H9 (cell line): ENCODE measurements at regions not wholly inside any gene's neighbourhood (a gene's known extent, or its start where the extent isn't known, plus 50 kb on each side); places are given as distances from the start of the nearest gene placed in this dataset.

ENCODE experiments used
- DNase-seq: peaks from one replicate; pipeline ENCODE4 v3.0.0-alpha.2; 2017
- H2AFZ ChIP-seq: one replicate; pipeline ENCODE4 v1.6.1; 2013; ENCODE audit warnings: mild to moderate bottlenecking, low read length, control low read depth, moderate library complexity
- H2AK5ac ChIP-seq: 2 replicates; pipeline ENCODE4 v1.6.1; 2013; ENCODE audit warnings: low read length, control low read depth, mixed read lengths; ENCODE audit not compliant: insufficient read length
- H2BK120ac ChIP-seq: one replicate; pipeline ENCODE4 v1.6.1; 2013; ENCODE audit warnings: low read depth, mild to moderate bottlenecking, low read length, control low read depth, inconsistent platforms; ENCODE audit not compliant: poor library complexity, severe bottlenecking
- H2BK12ac ChIP-seq: 2 replicates; pipeline ENCODE4 v1.6.1; 2013; ENCODE audit warnings: low read length, control low read depth, mixed read lengths, low read depth; ENCODE audit not compliant: insufficient read length
- H2BK15ac ChIP-seq: 2 replicates; pipeline ENCODE4 v1.6.1; 2013; ENCODE audit warnings: low read depth, low read length, control low read depth
- H2BK20ac ChIP-seq: one replicate; pipeline ENCODE4 v1.6.1; 2013; ENCODE audit warnings: low read depth, mild to moderate bottlenecking, low read length, control low read depth, inconsistent platforms; ENCODE audit not compliant: poor library complexity, severe bottlenecking
- H2BK5ac ChIP-seq: 2 replicates; pipeline ENCODE4 v1.6.1; 2013; ENCODE audit warnings: low read length, control low read depth, mixed read lengths; ENCODE audit not compliant: insufficient read length
- H3K14ac ChIP-seq: 2 replicates; pipeline ENCODE4 v1.6.1; 2013; ENCODE audit warnings: low read length, control low read depth; ENCODE audit not compliant: insufficient read depth
- H3K18ac ChIP-seq: 2 replicates; pipeline ENCODE4 v1.6.1; 2013; ENCODE audit warnings: low read depth, mild to moderate bottlenecking, mixed read lengths, low read length, control low read depth; ENCODE audit not compliant: insufficient read length
- H3K23ac ChIP-seq: 2 replicates; pipeline ENCODE4 v1.6.1; 2013; ENCODE audit warnings: low read length, control low read depth, mixed read lengths, low read depth; ENCODE audit not compliant: insufficient read length
- H3K23me2 ChIP-seq: 2 replicates; pipeline ENCODE4 v1.6.1; 2013; ENCODE audit warnings: low read depth, mild to moderate bottlenecking, mixed read lengths, low read length, control low read depth; ENCODE audit not compliant: insufficient read length, poor library complexity, severe bottlenecking
- H3K27ac ChIP-seq: 2 replicates; pipeline ENCODE4 v1.5.1; 2013; ENCODE audit warnings: low read length, control low read depth, mixed read lengths, low read depth; ENCODE audit not compliant: insufficient read length
- H3K27me3 ChIP-seq: 2 replicates; pipeline ENCODE4 v1.6.1; 2013; ENCODE audit warnings: low read length, control low read depth, inconsistent platforms; ENCODE audit not compliant: insufficient read depth
- H3K4ac ChIP-seq: 2 replicates; pipeline ENCODE4 v1.6.1; 2013; ENCODE audit warnings: low read depth, mild to moderate bottlenecking, control low read depth, inconsistent platforms, low read length, moderate library complexity
- H3K4me1 ChIP-seq: 2 replicates; pipeline ENCODE4 v1.6.1; 2013; ENCODE audit warnings: low read length, control low read depth, inconsistent platforms; ENCODE audit not compliant: insufficient read depth
- H3K4me2 ChIP-seq: 2 replicates; pipeline ENCODE4 v1.6.1; 2013; ENCODE audit warnings: low read length, control low read depth, mixed read lengths; ENCODE audit not compliant: insufficient read length, insufficient read depth
- H3K56ac ChIP-seq: 2 replicates; pipeline ENCODE4 v1.6.1; 2013; ENCODE audit warnings: low read depth, mild to moderate bottlenecking, mixed read lengths, low read length, control low read depth; ENCODE audit not compliant: insufficient read length
- H3K79me1 ChIP-seq: 2 replicates; pipeline ENCODE4 v1.6.1; 2013; ENCODE audit warnings: low read depth, mild to moderate bottlenecking, moderate library complexity, low read length, control low read depth, inconsistent platforms; ENCODE audit not compliant: insufficient read depth, poor library complexity, severe bottlenecking
- H3K79me2 ChIP-seq: 2 replicates; pipeline ENCODE4 v1.6.1; 2013; ENCODE audit warnings: low read length, control low read depth, inconsistent platforms; ENCODE audit not compliant: insufficient read depth
- H3K9ac ChIP-seq: 2 replicates; pipeline ENCODE4 v1.6.1; 2013; ENCODE audit warnings: low read length, control low read depth, mixed read lengths; ENCODE audit not compliant: insufficient read length; ENCODE audit errors: extremely low read depth
- H3K9me3 ChIP-seq: one replicate; pipeline ENCODE4 v1.6.1; 2013; ENCODE audit warnings: low read depth, low read length, inconsistent platforms; ENCODE audit not compliant: control insufficient read depth
- H3T11ph ChIP-seq: one replicate; pipeline ENCODE4 v1.6.1; 2013; ENCODE audit warnings: mild to moderate bottlenecking, low read length, control low read depth, inconsistent platforms
- H4K20me1 ChIP-seq: one replicate; pipeline ENCODE4 v1.6.1; 2013; ENCODE audit not compliant: control insufficient read depth, insufficient read length, insufficient read depth
- H4K5ac ChIP-seq: 2 replicates; pipeline ENCODE4 v1.6.1; 2013; ENCODE audit warnings: low read depth, mild to moderate bottlenecking, mixed read lengths, low read length, control low read depth; ENCODE audit not compliant: insufficient read length
- H4K8ac ChIP-seq: replicated peaks from 2 replicates; pipeline ENCODE4 v1.6.1; 2013; ENCODE audit warnings: low read length, control low read depth, mixed read lengths, low read depth; ENCODE audit not compliant: insufficient read length
- H4K91ac ChIP-seq: 2 replicates; pipeline ENCODE4 v1.6.1; 2013; ENCODE audit warnings: low read depth, mild to moderate bottlenecking, moderate library complexity, mixed read lengths, low read length, control low read depth; ENCODE audit not compliant: insufficient read length
- H3K27ac Mint-ChIP-seq, 3 experiments: 2 replicates in 2 of 3; 3 replicates in 1 of 3; pipeline ENCODE4 v1.8.0; 2020 to 2021; ENCODE audit warnings: mixed read lengths in 3 of 3, mild to moderate bottlenecking in 1 of 3, moderate library complexity in 1 of 3
- H3K27me3 Mint-ChIP-seq: 2 replicates; pipeline ENCODE4 v1.8.0; 2021; ENCODE audit warnings: low read depth, mild to moderate bottlenecking, moderate library complexity, mixed read lengths
- H3K36me3 Mint-ChIP-seq, 3 experiments: 2 replicates in 2 of 3; 3 replicates in 1 of 3; pipeline ENCODE4 v1.8.0; 2020 to 2021; ENCODE audit warnings: low read depth in 3 of 3, mixed read lengths in 3 of 3; ENCODE audit not compliant: insufficient read depth in 1 of 3
- H3K4me1 Mint-ChIP-seq, 2 experiments: 2 replicates each; pipeline ENCODE4 v1.8.0; 2020; ENCODE audit warnings: mixed read lengths in 2 of 2
- H3K4me3 Mint-ChIP-seq, 2 experiments: 2 replicates in 1 of 2; 3 replicates in 1 of 2; pipeline ENCODE4 v1.8.0; 2020 to 2021; ENCODE audit warnings: mild to moderate bottlenecking in 2 of 2, mixed read lengths in 2 of 2, moderate library complexity in 1 of 2
- H3K9me3 Mint-ChIP-seq, 2 experiments: 2 replicates in 1 of 2; 3 replicates in 1 of 2; pipeline ENCODE4 v1.8.0; 2020; ENCODE audit warnings: mild to moderate bottlenecking in 2 of 2, mixed read lengths in 2 of 2, moderate library complexity in 1 of 2
- whole genome bisulfite sequencing: extraction: QIAGEN DNeasy Blood & Tissue Kit; methylation state at CpG from one replicate; pipeline ENCODE4 v1.1.7; 2013; ENCODE audit warnings: missing lambda C conversion rate, low lambda C conversion rate, mixed read lengths; ENCODE audit not compliant: insufficient read length; ENCODE audit errors: extremely low coverage; 5-methylcytosine and 5-hydroxymethylcytosine counted together
- TF ChIP-seq, protein P1 (sequence below): fragments of 200-600 bp; sonication (generic); conservative IDR thresholded peaks from 3 replicates; pipeline ENCODE4 v1.8.0; 2021; ENCODE audit warnings: antibody characterized with exemption, mild to moderate bottlenecking

GRCh38 chr6:169324656-169325459 lies 71.2 kb upstream of the THBS2 start:
- H2BK5ac ChIP-seq: no peak overlapping the region
- no peaks in the 10 kb centered on the region for H3K79me1 ChIP-seq
- no peak overlapping the region for H2BK120ac ChIP-seq
- no peak overlapping the region for H2BK20ac ChIP-seq
- no peak overlapping the region for H2BK12ac ChIP-seq
- H3K4ac ChIP-seq: no peak overlapping the region
- no peak overlapping the region for H3K18ac ChIP-seq
- no peak overlapping the region for H2BK15ac ChIP-seq
- no peak overlapping the region for H3K56ac ChIP-seq
- Mint-ChIP-seq H3K9me3 (peaks cover 0 to 1% of the 10 kb centered on the region in 2 experiments; a peak in 2 of 5 replicates), H3K27me3 (no peaks in the 10 kb centered on the region), H3K27ac (no peak overlapping the region), H3K4me1 (peaks cover 2 to 7% of the 10 kb centered on the region in 2 experiments; a peak in 3 of 4 replicates), H3K36me3 (no peaks in the 10 kb centered on the region), H3K4me3 (no peak overlapping the region)
- no peak overlapping the region for H3T11ph ChIP-seq
- H3K27ac ChIP-seq: no peak overlapping the region
- H3K23me2 ChIP-seq: no peaks in the 10 kb centered on the region
- H3K4me2 ChIP-seq: no peak overlapping the region
- H4K8ac ChIP-seq: no peak overlapping the region
- H3K4me1 ChIP-seq: no peaks in the 10 kb centered on the region
- no peak overlapping the region for H4K5ac ChIP-seq
- H3K23ac ChIP-seq: no peak overlapping the region
- H3K9ac ChIP-seq: no peak overlapping the region
- H3K9me3 ChIP-seq: no peaks in the 10 kb centered on the region
- no peak overlapping the region for H4K91ac ChIP-seq
- WGBS: no CpG with 5 or more reads among the region's 10 CpGs
- H2AFZ ChIP-seq: no peak overlapping the region
- no peak for DNase-seq
- no peaks in the 10 kb centered on the region for H4K20me1 ChIP-seq
- no peak overlapping the region for H3K14ac ChIP-seq
- no peaks in the 10 kb centered on the region for H3K27me3 ChIP-seq
- H3K79me2 ChIP-seq: no peaks in the 10 kb centered on the region
- TF ChIP-seq, protein P1, sequence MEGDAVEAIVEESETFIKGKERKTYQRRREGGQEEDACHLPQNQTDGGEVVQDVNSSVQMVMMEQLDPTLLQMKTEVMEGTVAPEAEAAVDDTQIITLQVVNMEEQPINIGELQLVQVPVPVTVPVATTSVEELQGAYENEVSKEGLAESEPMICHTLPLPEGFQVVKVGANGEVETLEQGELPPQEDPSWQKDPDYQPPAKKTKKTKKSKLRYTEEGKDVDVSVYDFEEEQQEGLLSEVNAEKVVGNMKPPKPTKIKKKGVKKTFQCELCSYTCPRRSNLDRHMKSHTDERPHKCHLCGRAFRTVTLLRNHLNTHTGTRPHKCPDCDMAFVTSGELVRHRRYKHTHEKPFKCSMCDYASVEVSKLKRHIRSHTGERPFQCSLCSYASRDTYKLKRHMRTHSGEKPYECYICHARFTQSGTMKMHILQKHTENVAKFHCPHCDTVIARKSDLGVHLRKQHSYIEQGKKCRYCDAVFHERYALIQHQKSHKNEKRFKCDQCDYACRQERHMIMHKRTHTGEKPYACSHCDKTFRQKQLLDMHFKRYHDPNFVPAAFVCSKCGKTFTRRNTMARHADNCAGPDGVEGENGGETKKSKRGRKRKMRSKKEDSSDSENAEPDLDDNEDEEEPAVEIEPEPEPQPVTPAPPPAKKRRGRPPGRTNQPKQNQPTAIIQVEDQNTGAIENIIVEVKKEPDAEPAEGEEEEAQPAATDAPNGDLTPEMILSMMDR: no peak
- H2AK5ac ChIP-seq: no peak overlapping the region
